ENCODE measurements at regions not wholly inside any gene's neighbourhood (a gene's known extent, or its start where the extent isn't known, plus 50 kb on each side); places are given as distances from the start of the nearest gene placed in this dataset.
A peak's percentile ranks its signal among the peaks of the same experiment; 100 is the strongest.

DNA sequence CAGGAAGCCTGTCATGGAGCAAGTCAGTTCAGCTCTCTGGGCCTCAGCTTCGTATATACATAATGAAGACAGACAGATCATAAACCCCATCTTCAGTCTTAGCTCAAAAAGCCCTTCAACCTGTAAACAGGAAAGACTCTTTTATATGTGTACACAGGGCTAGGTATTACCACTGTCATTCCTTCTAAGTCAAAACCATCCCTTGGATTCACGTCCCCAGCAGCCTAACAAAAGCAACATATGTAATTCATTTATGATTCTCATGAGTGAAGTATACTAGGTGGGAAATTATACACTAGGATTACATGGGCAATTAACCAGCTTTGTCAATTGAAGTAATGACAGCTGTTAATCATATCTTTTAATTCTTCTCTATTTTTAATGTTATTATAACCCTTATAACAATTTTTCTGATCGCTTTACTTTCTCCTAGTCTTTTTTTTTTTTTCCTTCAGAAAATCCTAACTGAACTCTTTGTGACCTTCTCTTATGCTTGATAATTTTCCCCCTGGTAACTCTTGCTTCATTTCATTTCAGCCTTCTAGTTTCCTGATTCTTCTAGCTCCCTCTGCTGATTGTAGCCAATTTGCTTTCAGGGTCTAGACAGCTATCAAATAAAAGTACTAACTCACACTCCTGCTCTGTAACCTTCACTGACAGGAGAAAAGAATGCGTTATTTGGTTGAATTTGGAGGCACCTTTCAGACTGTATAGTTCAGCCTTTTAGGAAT is 99.7 kb downstream of the RBM43 start:
- WGBS (ENCODE audit: insufficient coverage), result 80% methylated on average over 1 of the region's 4 CpGs
- Mint-ChIP-seq H3K9me3 (no peaks in the 10 kb centered on the region), H3K27me3 (peaks cover 11 to 13% of the 10 kb centered on the region in 2 donors), H3K4me1 (peaks cover 0 to 2% (median 0%) of the 10 kb centered on the region in 3 donors), H3K27ac (no peak overlapping the region), H3K36me3 (no peaks in the 10 kb centered on the region), H3K4me3 (no peak overlapping the region)
- no peak overlapping the region for H3K27ac ChIP-seq (ENCODE audit: low read length)
- H3K36me3 ChIP-seq (ENCODE audit: control insufficient read depth in 2 of 2, extremely low read depth in 1 of 2, insufficient read depth in 1 of 2, low read length in 1 of 2), result no peaks in the 10 kb centered on the region
- ChIA-PET POLR2A (no interaction called here), CTCF (interaction anchor here (0.8 to 1.2 kb wide), 2 partner anchors 10 to 99 kb away, joined by 3 to 5 read pairs; no protein-coding TSS in a partner anchor)
- ATAC-seq (replicated peaks in 1 of 4) (no peak), DNase-seq (peak in 1 of 35 experiments; percentile 3)
- no peaks in the 10 kb centered on the region for H3K27me3 ChIP-seq (replicated peaks in 1 of 2; ENCODE audit: control insufficient read depth in 2 of 2, extremely low read depth in 1 of 2, insufficient read depth in 2 of 2, low read length in 1 of 2)
- H3K9me3 ChIP-seq, result no peaks in the 10 kb centered on the region
- H3K4me3 ChIP-seq (ENCODE audit: control insufficient read depth in 1 of 2, extremely low read depth in 1 of 2, low read length in 1 of 2), result no peak overlapping the region
- no peaks in the 10 kb centered on the region for H3K4me1 ChIP-seq (ENCODE audit: control insufficient read depth in 1 of 2, extremely low read depth in 1 of 2, insufficient read depth in 2 of 2, low read length in 2 of 2)

DNA sequence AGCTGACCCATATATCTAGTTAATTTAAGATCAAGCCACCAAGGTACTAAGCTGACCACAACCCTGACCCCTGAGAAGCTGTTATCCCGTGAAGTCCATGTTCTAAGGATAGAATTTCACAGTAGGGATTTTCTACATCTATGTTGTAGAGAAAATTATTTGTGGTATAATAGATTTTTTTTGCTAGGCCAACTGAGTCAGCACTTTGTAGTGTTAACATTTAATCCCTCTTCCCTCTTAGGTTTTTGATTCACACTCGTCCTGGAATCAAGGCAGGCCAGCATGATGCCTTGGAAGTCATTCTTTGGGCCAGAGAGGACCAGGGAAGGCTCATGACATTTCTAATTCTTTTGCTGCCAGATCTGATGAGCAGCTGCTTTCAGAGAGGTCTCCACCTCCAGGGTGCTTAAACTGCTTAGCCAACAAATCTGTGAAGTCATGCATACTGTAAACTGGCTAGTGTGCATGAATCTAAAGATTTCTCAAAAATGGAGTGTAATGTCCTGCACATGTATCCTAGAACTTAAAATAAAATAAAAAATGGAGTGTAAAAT is 102.5 kb downstream of the RBM43 start:
- H3K4me1 ChIP-seq (ENCODE audit: control insufficient read depth in 1 of 2, extremely low read depth in 1 of 2, insufficient read depth in 2 of 2, low read length in 2 of 2), result no peaks in the 10 kb centered on the region
- H3K9me3 ChIP-seq, result no peaks in the 10 kb centered on the region
- DNase-seq, result no peak
- H3K9me3 Mint-ChIP-seq, result no peaks in the 10 kb centered on the region
- H3K27me3 Mint-ChIP-seq, result peaks cover 10 to 17% of the 10 kb centered on the region in 2 donors
- no peaks in the 10 kb centered on the region for H3K36me3 ChIP-seq (ENCODE audit: control insufficient read depth in 2 of 2, extremely low read depth in 1 of 2, insufficient read depth in 1 of 2, low read length in 1 of 2)
- ATAC-seq (replicated peaks in 1 of 4), result no peak
- peaks cover 0 to 2% (median 0%) of the 10 kb centered on the region in 3 donors for H3K4me1 Mint-ChIP-seq
- no peak overlapping the region for H3K27ac Mint-ChIP-seq
- ChIA-PET CTCF (interaction anchor here in 1 of 2 donors (0.7 kb wide), 1 partner anchor 98 kb away, joined by 3 read pairs; no protein-coding TSS in a partner anchor), POLR2A (no interaction called here)
- H3K27ac ChIP-seq (ENCODE audit: low read length), result no peak overlapping the region
- no peak overlapping the region for H3K4me3 ChIP-seq (ENCODE audit: control insufficient read depth in 1 of 2, extremely low read depth in 1 of 2, low read length in 1 of 2)
- H3K4me3 Mint-ChIP-seq, result no peak overlapping the region
- no peaks in the 10 kb centered on the region for H3K27me3 ChIP-seq (replicated peaks in 1 of 2; ENCODE audit: control insufficient read depth in 2 of 2, extremely low read depth in 1 of 2, insufficient read depth in 2 of 2, low read length in 1 of 2)
- 57% methylated on average over 1 of the region's 2 CpGs for WGBS (ENCODE audit: insufficient coverage)
- H3K36me3 Mint-ChIP-seq, result no peaks in the 10 kb centered on the region

DNA sequence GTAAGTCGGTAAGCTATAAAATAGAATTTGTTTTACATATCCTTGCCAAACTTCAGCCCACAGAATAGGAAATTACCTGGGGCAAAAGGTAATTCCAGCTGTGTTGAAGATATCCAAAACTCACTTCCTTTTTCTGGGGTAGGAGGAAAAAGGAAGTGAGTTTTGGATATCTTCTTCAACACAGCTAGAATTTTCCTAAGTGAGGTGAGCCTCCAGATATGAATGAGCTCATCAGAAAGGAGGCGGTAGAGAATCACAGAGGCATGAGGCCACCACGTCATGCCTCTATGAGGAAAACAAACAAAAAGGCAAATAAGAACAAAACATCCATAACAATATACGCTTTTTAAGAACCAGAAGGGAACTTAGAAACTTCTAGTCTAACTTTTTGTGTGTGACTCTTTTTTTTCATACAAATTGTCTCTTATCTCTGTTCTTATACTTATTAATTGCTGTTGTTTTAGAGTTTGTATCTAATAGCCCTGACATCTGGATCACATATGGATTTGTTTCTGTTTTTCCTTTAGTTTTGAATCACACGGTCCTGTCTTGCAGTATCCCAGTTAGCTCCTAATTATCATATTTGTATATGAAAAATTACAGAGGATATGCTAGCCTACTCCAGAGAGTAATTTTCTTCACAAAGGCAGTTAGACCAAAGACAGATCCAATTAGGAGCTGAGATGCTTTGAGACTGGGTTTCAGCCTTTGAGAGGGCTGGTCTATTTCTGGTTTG is 104.5 kb downstream of the RBM43 start:
- ChIA-PET CTCF (no interaction called here), POLR2A (no interaction called here)
- Mint-ChIP-seq H3K4me3 (no peak overlapping the region), H3K27me3 (peaks cover 10 to 14% of the 10 kb centered on the region in 2 donors), H3K9me3 (no peaks in the 10 kb centered on the region), H3K4me1 (peaks cover 0 to 1% (median 0%) of the 10 kb centered on the region in 3 donors), H3K36me3 (no peaks in the 10 kb centered on the region), H3K27ac (no peak overlapping the region)
- Histone ChIP-seq H3K4me1 (ENCODE audit: control insufficient read depth in 1 of 2, extremely low read depth in 1 of 2, insufficient read depth in 2 of 2, low read length in 2 of 2) (no peaks in the 10 kb centered on the region), H3K36me3 (ENCODE audit: control insufficient read depth in 2 of 2, extremely low read depth in 1 of 2, insufficient read depth in 1 of 2, low read length in 1 of 2) (no peaks in the 10 kb centered on the region), H3K27me3 (replicated peaks in 1 of 2; ENCODE audit: control insufficient read depth in 2 of 2, extremely low read depth in 1 of 2, insufficient read depth in 2 of 2, low read length in 1 of 2) (no peaks in the 10 kb centered on the region), H3K9me3 (no peaks in the 10 kb centered on the region), H3K27ac (ENCODE audit: low read length) (no peak overlapping the region), H3K4me3 (ENCODE audit: control insufficient read depth in 1 of 2, extremely low read depth in 1 of 2, low read length in 1 of 2) (no peak overlapping the region)
- ATAC-seq (replicated peaks in 1 of 4) (no peak), DNase-seq (no peak)
- 100% methylated on average over 2 of the region's 5 CpGs for WGBS (ENCODE audit: insufficient coverage)

- H3K4me3 Mint-ChIP-seq, result no peak overlapping the region
- Histone ChIP-seq H3K4me3 (ENCODE audit: control insufficient read depth in 1 of 2, extremely low read depth in 1 of 2, low read length in 1 of 2) (no peak overlapping the region), H3K27me3 (replicated peaks in 1 of 2; ENCODE audit: control insufficient read depth in 2 of 2, extremely low read depth in 1 of 2, insufficient read depth in 2 of 2, low read length in 1 of 2) (no peaks in the 10 kb centered on the region), H3K4me1 (ENCODE audit: control insufficient read depth in 1 of 2, extremely low read depth in 1 of 2, insufficient read depth in 2 of 2, low read length in 2 of 2) (no peaks in the 10 kb centered on the region), H3K27ac (ENCODE audit: low read length) (no peak overlapping the region), H3K9me3 (no peaks in the 10 kb centered on the region), H3K36me3 (ENCODE audit: control insufficient read depth in 2 of 2, extremely low read depth in 1 of 2, insufficient read depth in 1 of 2, low read length in 1 of 2) (no peaks in the 10 kb centered on the region)
- no peaks in the 10 kb centered on the region for H3K4me1 Mint-ChIP-seq
- ChIA-PET CTCF (no interaction called here), POLR2A (no interaction called here)
- H3K27me3 Mint-ChIP-seq, result peaks cover 12 to 14% of the 10 kb centered on the region in 2 donors
- DNase-seq (no peak), ATAC-seq (replicated peaks in 1 of 4) (no peak)
- no CpG with 5 or more reads among the region's 2 CpGs for WGBS (ENCODE audit: insufficient coverage)
- no peak overlapping the region for H3K27ac Mint-ChIP-seq
- no peaks in the 10 kb centered on the region for H3K36me3 Mint-ChIP-seq
- no peaks in the 10 kb centered on the region for H3K9me3 Mint-ChIP-seq
Observed at GRCh38 chr2:151156431-151156830, 105.2 kb downstream of the RBM43 start.

DNA sequence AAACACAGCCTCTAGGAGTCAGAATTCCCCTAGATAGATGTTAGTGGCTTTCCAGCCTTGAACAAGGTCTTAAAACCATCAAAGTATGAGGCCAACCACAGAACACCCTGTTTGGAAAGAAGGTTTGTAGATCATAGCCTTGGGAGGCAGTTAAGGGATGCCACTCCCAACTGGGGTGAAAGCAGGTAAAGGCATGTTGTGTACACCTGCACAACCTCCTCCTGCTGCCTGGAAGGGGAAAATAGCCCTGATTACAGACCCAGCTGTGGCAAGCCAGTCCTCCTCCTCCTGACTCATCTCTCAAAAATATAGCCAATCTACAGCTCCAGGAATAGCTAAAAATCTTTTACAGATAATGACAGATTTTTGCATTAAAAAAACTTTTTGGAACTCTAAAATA is 108.1 kb downstream of the RBM43 start:
- no peak overlapping the region for H3K4me3 Mint-ChIP-seq
- ATAC-seq (replicated peaks in 1 of 4), result no peak
- Histone ChIP-seq H3K27me3 (replicated peaks in 1 of 2; ENCODE audit: control insufficient read depth in 2 of 2, extremely low read depth in 1 of 2, insufficient read depth in 2 of 2, low read length in 1 of 2) (no peaks in the 10 kb centered on the region), H3K4me3 (ENCODE audit: control insufficient read depth in 1 of 2, extremely low read depth in 1 of 2, low read length in 1 of 2) (no peak overlapping the region), H3K27ac (ENCODE audit: low read length) (no peak overlapping the region), H3K36me3 (ENCODE audit: control insufficient read depth in 2 of 2, extremely low read depth in 1 of 2, insufficient read depth in 1 of 2, low read length in 1 of 2) (no peaks in the 10 kb centered on the region), H3K9me3 (no peaks in the 10 kb centered on the region), H3K4me1 (ENCODE audit: control insufficient read depth in 1 of 2, extremely low read depth in 1 of 2, insufficient read depth in 2 of 2, low read length in 2 of 2) (no peaks in the 10 kb centered on the region)
- no peaks in the 10 kb centered on the region for H3K9me3 Mint-ChIP-seq
- peaks cover 19 to 24% of the 10 kb centered on the region in 2 donors for H3K27me3 Mint-ChIP-seq
- POLR2A ChIA-PET, result no interaction called here
- no peak overlapping the region for H3K27ac Mint-ChIP-seq
- CTCF ChIA-PET, result no interaction called here
- H3K36me3 Mint-ChIP-seq, result no peaks in the 10 kb centered on the region
- no peaks in the 10 kb centered on the region for H3K4me1 Mint-ChIP-seq
- DNase-seq, result no peak

GRCh38 chr2:151150331-151151320 is 111.0 kb downstream of the RBM43 start:
- no peak for DNase-seq
- H3K4me1 ChIP-seq (ENCODE audit: control insufficient read depth in 1 of 2, extremely low read depth in 1 of 2, insufficient read depth in 2 of 2, low read length in 2 of 2), result no peaks in the 10 kb centered on the region
- ATAC-seq (replicated peaks in 1 of 4), result no peak
- Mint-ChIP-seq H3K27me3 (peaks cover 16 to 17% of the 10 kb centered on the region in 2 donors), H3K9me3 (no peaks in the 10 kb centered on the region), H3K27ac (no peak overlapping the region), H3K4me3 (no peak overlapping the region), H3K4me1 (no peaks in the 10 kb centered on the region), H3K36me3 (no peaks in the 10 kb centered on the region)
- ChIA-PET CTCF (interaction anchor here in 1 of 2 donors (0.6 to 0.8 kb wide), 2 partner anchors 1537 to 1577 kb away, joined by 3 to 5 read pairs; no protein-coding TSS in a partner anchor), POLR2A (no interaction called here)
- no peaks in the 10 kb centered on the region for H3K36me3 ChIP-seq (ENCODE audit: control insufficient read depth in 2 of 2, extremely low read depth in 1 of 2, insufficient read depth in 1 of 2, low read length in 1 of 2)
- 40% methylated on average over 1 of the region's 3 CpGs for WGBS (ENCODE audit: insufficient coverage)
- H3K27ac ChIP-seq (ENCODE audit: low read length), result no peak overlapping the region
- H3K9me3 ChIP-seq, result no peaks in the 10 kb centered on the region
- no peaks in the 10 kb centered on the region for H3K27me3 ChIP-seq (replicated peaks in 1 of 2; ENCODE audit: control insufficient read depth in 2 of 2, extremely low read depth in 1 of 2, insufficient read depth in 2 of 2, low read length in 1 of 2)
- no peak overlapping the region for H3K4me3 ChIP-seq (ENCODE audit: control insufficient read depth in 1 of 2, extremely low read depth in 1 of 2, low read length in 1 of 2)

Data from T-cell (primary cell).